Progenitor cell of endocrine pancreas (in vitro differentiated cells): ENCODE measurements at regions not wholly inside any gene's neighbourhood (a gene's known extent, or its start where the extent isn't known, plus 50 kb on each side); places are given as distances from the start of the nearest gene placed in this dataset.

Experiments used
- DNase-seq: peaks from one replicate; pipeline ENCODE4 v3.0.0; 2021; ENCODE audit warnings: low spot score; ENCODE audit not compliant: unreplicated experiment
- H3K27ac Mint-ChIP-seq: 2 replicates; pipeline ENCODE4 v1.8.0; 2021; ENCODE audit warnings: mild to moderate bottlenecking, moderate library complexity, mixed read lengths
- H3K27me3 Mint-ChIP-seq: 2 replicates; pipeline ENCODE4 v1.8.0; 2021; ENCODE audit warnings: mixed read lengths
- H3K36me3 Mint-ChIP-seq: 2 replicates; pipeline ENCODE4 v1.8.0; 2022; ENCODE audit warnings: mixed read lengths; ENCODE audit not compliant: insufficient read depth
- H3K4me1 Mint-ChIP-seq: 2 replicates; pipeline ENCODE4 v1.8.0; 2021; ENCODE audit warnings: low read depth, mixed read lengths
- H3K4me3 Mint-ChIP-seq: 2 replicates; pipeline ENCODE4 v1.8.0; 2021; ENCODE audit warnings: low read depth, mild to moderate bottlenecking, moderate library complexity, mixed read lengths
- H3K9me3 Mint-ChIP-seq: 2 replicates; pipeline ENCODE4 v1.8.0; 2021; ENCODE audit warnings: low read depth, mixed read lengths
- CTCF ChIP-seq: fragments of 200-600 bp; sonication (generic); IDR thresholded peaks from one replicate; pipeline ENCODE4 v1.5.0; 2021; ENCODE audit warnings: antibody characterized with exemption, mild to moderate bottlenecking; ENCODE audit not compliant: unreplicated experiment

GRCh38 chr7:114160925-114161324 is 242.1 kb upstream of the PPP1R3A start:
- no peaks in the 10 kb centered on the region for H3K9me3 Mint-ChIP-seq
- H3K36me3 Mint-ChIP-seq: no peaks in the 10 kb centered on the region
- no peak overlapping the region for H3K4me3 Mint-ChIP-seq
- DNase-seq: no peak
- no peaks in the 10 kb centered on the region for H3K27me3 Mint-ChIP-seq
- H3K4me1 Mint-ChIP-seq: peaks cover 1% of the 10 kb centered on the region
- no peak overlapping the region for H3K27ac Mint-ChIP-seq
- TF ChIP-seq CTCF: no peak

- Mint-ChIP-seq H3K27ac (no peak overlapping the region), H3K9me3 (no peaks in the 10 kb centered on the region), H3K27me3 (no peaks in the 10 kb centered on the region), H3K36me3 (no peaks in the 10 kb centered on the region), H3K4me1 (peaks cover 3% of the 10 kb centered on the region), H3K4me3 (no peak overlapping the region)
- no peak for TF ChIP-seq CTCF
- no peak for DNase-seq
These were observed 240.0 kb upstream of the PPP1R3A start for GRCh38 chr7:114158854-114159253.

GRCh38 chr7:114158275-114158674 is 239.5 kb upstream of the PPP1R3A start:
- no peak for DNase-seq
- no peak overlapping the region for H3K27ac Mint-ChIP-seq

GRCh38 chr7:114156178-114156577 is 237.4 kb upstream of the PPP1R3A start:
- no peak overlapping the region for H3K27ac Mint-ChIP-seq
- no peaks in the 10 kb centered on the region for H3K36me3 Mint-ChIP-seq
- no peak overlapping the region for H3K4me3 Mint-ChIP-seq
- no peak for TF ChIP-seq CTCF
- no peaks in the 10 kb centered on the region for H3K27me3 Mint-ChIP-seq
- H3K9me3 Mint-ChIP-seq: no peaks in the 10 kb centered on the region
- H3K4me1 Mint-ChIP-seq: peaks cover 9% of the 10 kb centered on the region
- DNase-seq: no peak

More at GRCh38 chr7:114158275-114158674, 239.5 kb upstream of the PPP1R3A start:
- peaks cover 7% of the 10 kb centered on the region for H3K4me1 Mint-ChIP-seq
- H3K9me3 Mint-ChIP-seq: no peaks in the 10 kb centered on the region
- H3K27me3 Mint-ChIP-seq: no peaks in the 10 kb centered on the region
- TF ChIP-seq CTCF: no peak
- no peaks in the 10 kb centered on the region for H3K36me3 Mint-ChIP-seq
- H3K4me3 Mint-ChIP-seq: no peak overlapping the region

GRCh38 chr7:114155116-114156110 is 236.6 kb upstream of the PPP1R3A start:
- DNase-seq: no peak

More at GRCh38 chr7:114155116-114156110, 236.6 kb upstream of the PPP1R3A start:
- Mint-ChIP-seq H3K36me3 (no peaks in the 10 kb centered on the region), H3K4me3 (no peak overlapping the region), H3K4me1 (peaks cover 11% of the 10 kb centered on the region), H3K27ac (no peak overlapping the region), H3K9me3 (no peaks in the 10 kb centered on the region), H3K27me3 (no peaks in the 10 kb centered on the region)
- TF ChIP-seq CTCF: no peak
